ENCODE measurements at regions not wholly inside any gene's neighbourhood (a gene's known extent, or its start where the extent isn't known, plus 50 kb on each side); places are given as distances from the start of the nearest gene placed in this dataset.

DNA sequence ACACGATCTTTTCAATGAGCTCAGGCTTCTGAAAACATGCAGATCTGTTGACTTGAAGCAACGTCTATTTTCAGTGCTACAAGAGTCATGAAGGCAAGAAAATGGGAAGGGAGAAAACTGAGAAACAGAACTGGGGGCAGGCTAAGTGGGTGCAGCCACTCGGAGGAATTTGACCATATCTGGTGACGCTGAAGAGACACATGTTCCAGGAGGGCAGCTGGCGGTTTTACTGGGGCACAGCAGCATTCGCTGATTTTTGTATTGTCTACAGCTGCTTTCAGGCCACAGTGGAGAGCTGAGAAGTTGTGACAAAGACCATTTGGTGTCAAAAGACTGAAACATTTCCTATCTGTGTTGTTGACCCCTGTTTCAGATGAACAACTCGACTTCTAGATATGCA lies 103.0 kb upstream of the ELAC2 start:
- no peak overlapping the region for H3K9ac ChIP-seq
- H2AFZ ChIP-seq (ENCODE audit: low read depth) = no peak overlapping the region
- H3K36me3 ChIP-seq (ENCODE audit: insufficient read depth) = no peaks in the 10 kb centered on the region
- no peaks in the 10 kb centered on the region for H3K27me3 ChIP-seq (ENCODE audit: insufficient read depth, low read depth)
- H4K20me1 ChIP-seq (ENCODE audit: insufficient read depth) = no peaks in the 10 kb centered on the region
- no peak overlapping the region for H3K4me3 ChIP-seq (IDR thresholded peaks at IDR 0.05; ENCODE audit: insufficient read depth, low read depth, low read length)
- no peaks in the 10 kb centered on the region for H3K79me2 ChIP-seq (ENCODE audit: insufficient read depth, low read depth)
- H3K27ac ChIP-seq = no peak overlapping the region
- TF ChIP-seq, protein P1, sequence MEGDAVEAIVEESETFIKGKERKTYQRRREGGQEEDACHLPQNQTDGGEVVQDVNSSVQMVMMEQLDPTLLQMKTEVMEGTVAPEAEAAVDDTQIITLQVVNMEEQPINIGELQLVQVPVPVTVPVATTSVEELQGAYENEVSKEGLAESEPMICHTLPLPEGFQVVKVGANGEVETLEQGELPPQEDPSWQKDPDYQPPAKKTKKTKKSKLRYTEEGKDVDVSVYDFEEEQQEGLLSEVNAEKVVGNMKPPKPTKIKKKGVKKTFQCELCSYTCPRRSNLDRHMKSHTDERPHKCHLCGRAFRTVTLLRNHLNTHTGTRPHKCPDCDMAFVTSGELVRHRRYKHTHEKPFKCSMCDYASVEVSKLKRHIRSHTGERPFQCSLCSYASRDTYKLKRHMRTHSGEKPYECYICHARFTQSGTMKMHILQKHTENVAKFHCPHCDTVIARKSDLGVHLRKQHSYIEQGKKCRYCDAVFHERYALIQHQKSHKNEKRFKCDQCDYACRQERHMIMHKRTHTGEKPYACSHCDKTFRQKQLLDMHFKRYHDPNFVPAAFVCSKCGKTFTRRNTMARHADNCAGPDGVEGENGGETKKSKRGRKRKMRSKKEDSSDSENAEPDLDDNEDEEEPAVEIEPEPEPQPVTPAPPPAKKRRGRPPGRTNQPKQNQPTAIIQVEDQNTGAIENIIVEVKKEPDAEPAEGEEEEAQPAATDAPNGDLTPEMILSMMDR (conservative IDR thresholded peaks at IDR 0.05; ENCODE audit: low read depth, low read length) = no peak
- H3K4me1 ChIP-seq (ENCODE audit: low read depth, poor library complexity, severe bottlenecking) = no peaks in the 10 kb centered on the region
- no peak overlapping the region for H3K4me2 ChIP-seq

DNA sequence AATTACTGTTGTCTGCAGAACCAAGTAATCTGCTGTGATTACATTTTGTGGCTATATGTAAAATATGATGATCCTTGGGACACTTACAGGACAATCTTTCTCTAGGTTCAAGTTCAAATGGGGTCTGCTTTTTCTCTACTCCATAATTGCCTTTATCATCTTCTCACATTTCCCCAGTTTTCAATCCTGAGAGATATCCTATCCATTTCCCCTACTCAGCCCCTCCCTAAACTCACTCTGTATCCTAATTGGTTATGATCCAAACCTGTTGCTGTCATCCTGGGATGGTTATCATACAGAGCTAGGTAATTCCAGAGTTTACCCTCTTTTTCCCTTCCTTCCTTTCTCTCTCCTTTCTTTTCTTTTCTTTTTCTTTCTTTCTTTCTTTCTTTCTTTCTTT lies 100.5 kb upstream of the ELAC2 start:
- H3K36me3 ChIP-seq (ENCODE audit: insufficient read depth) = no peaks in the 10 kb centered on the region
- TF ChIP-seq, protein P1 (conservative IDR thresholded peaks at IDR 0.05; ENCODE audit: low read depth, low read length) = no peak
- H3K4me1 ChIP-seq (ENCODE audit: low read depth, poor library complexity, severe bottlenecking) = no peaks in the 10 kb centered on the region
- H2AFZ ChIP-seq (ENCODE audit: low read depth) = no peak overlapping the region
- no peak overlapping the region for H3K9ac ChIP-seq
- no peaks in the 10 kb centered on the region for H3K27me3 ChIP-seq (ENCODE audit: insufficient read depth, low read depth)
- no peak overlapping the region for H3K4me2 ChIP-seq
- no peaks in the 10 kb centered on the region for H4K20me1 ChIP-seq (ENCODE audit: insufficient read depth)
- no peaks in the 10 kb centered on the region for H3K79me2 ChIP-seq (ENCODE audit: insufficient read depth, low read depth)
- no peak overlapping the region for H3K27ac ChIP-seq
- no peak overlapping the region for H3K4me3 ChIP-seq (IDR thresholded peaks at IDR 0.05; ENCODE audit: insufficient read depth, low read depth, low read length)

DNA sequence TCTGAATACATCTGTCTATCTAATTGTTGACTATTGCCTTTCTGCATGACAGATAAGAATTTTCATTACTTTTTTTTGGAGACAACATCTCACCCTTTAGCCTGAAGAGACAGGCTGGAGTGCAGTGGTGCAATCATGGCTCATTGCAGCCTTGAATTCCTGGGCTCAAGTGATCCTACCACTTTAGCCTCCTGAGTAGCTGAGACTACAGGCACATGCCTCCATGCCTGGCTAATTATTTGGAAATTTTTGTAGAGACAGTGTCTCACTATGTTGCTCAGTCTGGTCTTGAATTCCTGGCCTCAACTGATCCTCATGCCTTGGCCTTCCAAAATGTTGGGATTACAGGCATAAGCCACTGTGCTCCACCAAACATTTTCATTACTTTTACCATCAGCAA lies 99.8 kb upstream of the ELAC2 start:
- no peak overlapping the region for H3K4me3 ChIP-seq (IDR thresholded peaks at IDR 0.05; ENCODE audit: insufficient read depth, low read depth, low read length)
- no peaks in the 10 kb centered on the region for H3K36me3 ChIP-seq (ENCODE audit: insufficient read depth)
- H3K27me3 ChIP-seq (ENCODE audit: insufficient read depth, low read depth) = no peaks in the 10 kb centered on the region
- TF ChIP-seq, protein P1 (conservative IDR thresholded peaks at IDR 0.05; ENCODE audit: low read depth, low read length) = no peak
- no peak overlapping the region for H2AFZ ChIP-seq (ENCODE audit: low read depth)
- no peak overlapping the region for H3K9ac ChIP-seq
- no peaks in the 10 kb centered on the region for H4K20me1 ChIP-seq (ENCODE audit: insufficient read depth)
- no peak overlapping the region for H3K4me2 ChIP-seq
- H3K27ac ChIP-seq = no peak overlapping the region
- no peaks in the 10 kb centered on the region for H3K4me1 ChIP-seq (ENCODE audit: low read depth, poor library complexity, severe bottlenecking)
- H3K79me2 ChIP-seq (ENCODE audit: insufficient read depth, low read depth) = no peaks in the 10 kb centered on the region

DNA sequence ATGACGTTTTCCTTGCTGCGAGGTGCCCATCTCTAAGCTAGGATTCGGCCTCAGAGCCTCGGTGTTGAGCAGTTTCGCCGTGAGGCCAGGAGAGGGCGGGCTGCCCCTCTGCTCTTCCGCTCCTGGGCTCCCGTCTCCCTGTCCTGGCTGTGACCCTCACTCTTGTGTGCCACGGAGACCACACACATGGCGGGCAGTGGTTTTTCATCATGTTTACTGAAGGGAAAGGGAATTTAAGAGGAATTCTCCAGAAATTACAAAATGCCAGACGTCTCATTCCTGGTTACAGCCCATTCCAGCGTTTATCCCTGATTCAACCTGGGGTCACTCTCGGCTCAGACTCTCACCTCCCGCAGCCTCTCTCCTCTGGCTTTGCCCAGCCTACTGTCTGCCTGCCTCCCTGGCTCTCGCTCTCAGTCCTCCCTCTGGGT lies 96.8 kb upstream of the ELAC2 start:
- Histone ChIP-seq H3K4me3 (IDR thresholded peaks at IDR 0.05; ENCODE audit: insufficient read depth, low read depth, low read length) (no peak overlapping the region), H3K9ac (no peak overlapping the region), H4K20me1 (ENCODE audit: insufficient read depth) (no peaks in the 10 kb centered on the region), H3K27me3 (ENCODE audit: insufficient read depth, low read depth) (no peaks in the 10 kb centered on the region), H3K79me2 (ENCODE audit: insufficient read depth, low read depth) (no peaks in the 10 kb centered on the region), H3K36me3 (ENCODE audit: insufficient read depth) (no peaks in the 10 kb centered on the region), H3K4me1 (ENCODE audit: low read depth, poor library complexity, severe bottlenecking) (no peaks in the 10 kb centered on the region), H2AFZ (ENCODE audit: low read depth) (no peak overlapping the region), H3K27ac (no peak overlapping the region), H3K4me2 (no peak overlapping the region)
- TF ChIP-seq, protein P1 (conservative IDR thresholded peaks at IDR 0.05; ENCODE audit: low read depth, low read length) = peak; percentile 32; the same call in 1 of the 2 replicates
